ENCODE measurements at regions not wholly inside any gene's neighbourhood (a gene's known extent, or its start where the extent isn't known, plus 50 kb on each side); places are given as distances from the start of the nearest gene placed in this dataset.

GRCh38 chr1:230507666-230508402 is 81.7 kb upstream of the PGBD5 start:
- CTCF ChIA-PET, result no interaction called here

More at GRCh38 chr1:230507666-230508402, 81.7 kb upstream of the PGBD5 start:
- POLR2A ChIA-PET, result no interaction called here
- TF ChIP-seq CBX3 (IDR thresholded peaks at IDR 0.05; ENCODE audit: low read depth) (no peak), YY1 (IDR thresholded peaks at IDR 0.05; ENCODE audit: extremely low read depth, insufficient replicate concordance, low read depth, low read length) (no peak), CTCF (IDR thresholded peaks at IDR 0.05 in 2 of 3, conservative IDR thresholded peaks at IDR 0.05 in 1 of 3; ENCODE audit: borderline replicate concordance in 1 of 3, insufficient read depth in 1 of 3, low read depth in 2 of 3, low read length in 2 of 3) (no peak), ZNF274 (IDR thresholded peaks at IDR 0.05; ENCODE audit: low read depth, low read length) (no peak), ZBTB33 (IDR thresholded peaks at IDR 0.05; ENCODE audit: extremely low read depth, insufficient replicate concordance, low read length) (no peak), EGR1 (IDR thresholded peaks at IDR 0.05; ENCODE audit: low read depth) (no peak), ZFX (IDR thresholded peaks at IDR 0.05) (no peak), SP1 (IDR thresholded peaks at IDR 0.05; ENCODE audit: low read depth) (no peak), EZH2phosphoT487 (IDR thresholded peaks at IDR 0.05; ENCODE audit: borderline replicate concordance) (no peak), SRF (IDR thresholded peaks at IDR 0.05; ENCODE audit: low read depth) (no peak), TCF7L2 (IDR thresholded peaks at IDR 0.05; ENCODE audit: borderline replicate concordance, extremely low read depth, insufficient read depth, insufficient read length) (no peak), JUND (IDR thresholded peaks at IDR 0.05) (no peak), ELF1 (IDR thresholded peaks at IDR 0.05; ENCODE audit: borderline replicate concordance, low read depth) (no peak), FOSL1 (IDR thresholded peaks at IDR 0.05; ENCODE audit: low read depth) (no peak), REST (IDR thresholded peaks at IDR 0.05; ENCODE audit: low read depth) (no peak), RAD21 (IDR thresholded peaks at IDR 0.05; ENCODE audit: low read depth) (no peak)
- DNase-seq (ENCODE audit: low read depth, low spot score) (no peak), ATAC-seq (no peak)
- H3K27me3 ChIP-seq (ENCODE audit: insufficient read depth, low read length), result no peaks in the 10 kb centered on the region
- RAD21 ChIA-PET (ENCODE audit: low non-redundant PET in 1 of 2, low total read pairs in 2 of 2, uncharacterized antibody in 2 of 2, unreplicated experiment in 2 of 2), result no interaction called here
- intact Hi-C loops (cut with micrococcal nuclease), result no loop called here
- H3K4me1 ChIP-seq (ENCODE audit: control insufficient read depth in 1 of 2, insufficient read depth in 2 of 2, low read length in 2 of 2), result no peaks in the 10 kb centered on the region
- H3K9me2 ChIP-seq (ENCODE audit: insufficient read depth), result no peaks in the 10 kb centered on the region
- H3K4me3 ChIP-seq (replicated peaks in 1 of 2; ENCODE audit: low read depth in 1 of 2, low read length in 2 of 2), result no peak overlapping the region
- H2AFZ ChIP-seq (ENCODE audit: low read depth, low read length, poor library complexity, severe bottlenecking), result no peak overlapping the region
- peaks cover 0 to 4% of the 10 kb centered on the region in 2 experiments; a peak in 1 of 4 replicates for H3K9me3 ChIP-seq (ENCODE audit: control insufficient read depth in 1 of 2, insufficient read depth in 1 of 2, low read depth in 1 of 2, low read length in 2 of 2)
- no peaks in the 10 kb centered on the region for H4K20me1 ChIP-seq (ENCODE audit: insufficient read depth)
- H3K36me3 ChIP-seq (ENCODE audit: control insufficient read depth in 1 of 2, insufficient read depth in 2 of 2, low read length in 2 of 2), result no peaks in the 10 kb centered on the region
- H3K27ac ChIP-seq (ENCODE audit: low read depth, low read length), result no peak overlapping the region
- no peaks in the 10 kb centered on the region for H3K79me2 ChIP-seq (ENCODE audit: insufficient read depth, low read length)
- no peak overlapping the region for H3K9ac ChIP-seq (ENCODE audit: low read length)
- H3K4me2 ChIP-seq (ENCODE audit: low read length), result no peak overlapping the region
- no TSS peak for BruUV-seq (replicated peaks)
